Stomach (tissue), 8 donors: ENCODE measurements at regions not wholly inside any gene's neighbourhood (a gene's known extent, or its start where the extent isn't known, plus 50 kb on each side); places are given as distances from the start of the nearest gene placed in this dataset.
"Not testable (repeated sequence)": the region's sequence is repeated elsewhere in the genome, so short reads cannot be mapped to it uniquely, and the experiment has no call there.

ENCODE experiments used
- DNase-seq, 2 donors: peaks; one replicate each; pipeline versions ENCODE4 v3.0.0 to v3.0.0-alpha.2; 2013 to 2019
- H3K27ac ChIP-seq, 5 donors: fragments of 200-600 bp in 4 of 5; sonication (generic) in 4 of 5; one replicate each; pipeline ENCODE4 v1.5.1; 2013 to 2019; ENCODE audit warnings: mild to moderate bottlenecking in 1 of 5, moderate library complexity in 1 of 5
- H3K27me3 ChIP-seq, 3 donors: fragments of 200-600 bp; sonication (generic); one replicate each; pipeline ENCODE4 v1.5.1; 2017 to 2019; ENCODE audit warnings: mixed run types in 1 of 3
- H3K36me3 ChIP-seq, 4 donors: fragments of 200-600 bp; sonication (generic); 1 replicate in 3 of 4; 2 replicates in 1 of 4; pipeline ENCODE4 v1.5.1; 2016 to 2019
- H3K4me1 ChIP-seq, 4 donors: fragments of 200-600 bp; sonication (generic); one replicate each; pipeline ENCODE4 v1.5.1; 2016 to 2019
- H3K4me3 ChIP-seq, 4 donors: fragments of 200-600 bp; sonication (generic) in 3 of 4; one replicate each; pipeline ENCODE4 v1.5.1; 2016 to 2019; ENCODE audit warnings: mild to moderate bottlenecking in 1 of 4
- H3K9me3 ChIP-seq, 4 donors: fragments of 200-600 bp; sonication (generic); one replicate each; pipeline ENCODE4 v1.5.1; 2016 to 2019
- CTCF ChIP-seq, 7 experiments: fragments of 450-650 bp in 4 of 7; fragments of 200-600 bp in 3 of 7; sonication (generic) in 3 of 7; IDR thresholded peaks; one replicate each; pipeline ENCODE4 v1.5.1; 2016 to 2019; ENCODE audit warnings: antibody characterized with exemption in 7 of 7, control low read depth in 2 of 7, mild to moderate bottlenecking in 1 of 7
- EP300 ChIP-seq: sonication (generic); formaldehyde crosslinking; IDR thresholded peaks from one replicate; pipeline ENCODE4 v1.6.1; 2017; ENCODE audit warnings: antibody characterized with exemption
- POLR2A ChIP-seq, 4 donors: fragments of 450-650 bp; IDR thresholded peaks; one replicate each; pipeline ENCODE4 v1.6.1; 2016; ENCODE audit warnings: antibody characterized with exemption in 4 of 4, control low read depth in 2 of 4, mild to moderate bottlenecking in 1 of 4, moderate library complexity in 1 of 4
- POLR2AphosphoS5 ChIP-seq, 3 donors: sonication (generic); formaldehyde crosslinking; IDR thresholded peaks; one replicate each; pipeline ENCODE4 v1.6.1; 2016; ENCODE audit warnings: antibody characterized with exemption in 3 of 3
- WGBS, 5 donors: extraction: QIAGEN DNeasy Blood & Tissue Kit in 3 of 5; methylation state at CpG; one replicate each; pipeline versions ENCODE4 v1.1.5 to v1.1.7; 2013 to 2018; 5-methylcytosine and 5-hydroxymethylcytosine counted together
- intact Hi-C: fragments of 100-400 bp; cut with DNase I; formaldehyde crosslinking; loops from one replicate; pipeline ENCODE4 v1.15.1; 2023; ENCODE audit warnings: low total_unique reads
- donor health status: healthy with polysubstance abuse.
- donor health status: Bipolar disorder and iron deficiency.
- donor health status: healthy.

DNA sequence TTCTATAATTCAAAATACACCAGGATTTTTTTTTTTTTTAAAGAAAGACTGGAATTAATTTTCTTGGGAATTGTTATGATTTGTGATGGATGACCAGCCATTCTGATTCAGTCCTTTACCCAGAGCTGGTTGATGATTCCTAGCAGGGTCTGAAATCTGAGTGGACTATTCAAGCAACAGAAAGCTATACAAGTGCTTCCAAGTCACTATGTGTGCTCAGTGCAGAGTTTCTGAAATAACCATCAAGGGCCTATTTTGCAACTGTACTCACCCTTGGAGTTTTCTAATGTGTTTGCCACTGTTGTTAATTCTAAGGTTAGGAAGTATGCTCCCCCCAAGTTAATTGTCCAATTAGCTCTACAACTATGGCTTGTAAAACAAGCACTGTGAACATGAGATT is 137.7 kb upstream of the RAPGEF2 start:
- no peak overlapping the region for H3K4me3 ChIP-seq
- intact Hi-C loops, result no loop called here
- H3K36me3 ChIP-seq, result no peaks in the 10 kb centered on the region
- H3K27ac ChIP-seq, result no peak overlapping the region
- DNase-seq, result no peak
- no peaks in the 10 kb centered on the region for H3K4me1 ChIP-seq
- no peak for TF ChIP-seq POLR2AphosphoS5 (IDR thresholded peaks at IDR 0.05)
- TF ChIP-seq CTCF (IDR thresholded peaks at IDR 0.05), result no peak
- no peak for TF ChIP-seq EP300
- TF ChIP-seq POLR2A (IDR thresholded peaks at IDR 0.05), result no peak
- no peaks in the 10 kb centered on the region for H3K9me3 ChIP-seq
- H3K27me3 ChIP-seq, result no peaks in the 10 kb centered on the region

GRCh38 chr4:158966091-158966490 is 136.8 kb upstream of the RAPGEF2 start:
- Histone ChIP-seq H3K27ac (no peak overlapping the region), H3K9me3 (no peaks in the 10 kb centered on the region), H3K4me3 (no peak overlapping the region), H3K27me3 (no peaks in the 10 kb centered on the region), H3K4me1 (no peaks in the 10 kb centered on the region), H3K36me3 (no peaks in the 10 kb centered on the region)
- no peak for TF ChIP-seq POLR2A (IDR thresholded peaks at IDR 0.05)
- no peak for TF ChIP-seq POLR2AphosphoS5 (IDR thresholded peaks at IDR 0.05)
- no peak for TF ChIP-seq CTCF (IDR thresholded peaks at IDR 0.05)
- TF ChIP-seq EP300, result no peak
- DNase-seq, result no peak
- 76 to 89% (median 81%) methylated on average over 1 of the region's 1 CpG for WGBS, 5 donors
- intact Hi-C loops, result no loop called here

- DNase-seq, result no peak
- intact Hi-C loops, result no loop called here
- H3K4me1 ChIP-seq, result no peaks in the 10 kb centered on the region
- 66 to 80% (median 74%) methylated on average over 3 of the region's 3 CpGs for WGBS, 5 donors
- H3K27me3 ChIP-seq, result no peaks in the 10 kb centered on the region
- no peaks in the 10 kb centered on the region for H3K36me3 ChIP-seq
- no peak overlapping the region for H3K27ac ChIP-seq
- no peaks in the 10 kb centered on the region for H3K9me3 ChIP-seq
- no peak for TF ChIP-seq EP300
- no peak overlapping the region for H3K4me3 ChIP-seq
Observed at GRCh38 chr4:158968961-158969360, 133.9 kb upstream of the RAPGEF2 start.

- Histone ChIP-seq H3K36me3 (no peaks in the 10 kb centered on the region), H3K4me3 (no peak overlapping the region), H3K27me3 (no peaks in the 10 kb centered on the region), H3K4me1 (no peaks in the 10 kb centered on the region), H3K9me3 (no peaks in the 10 kb centered on the region), H3K27ac (no peak overlapping the region)
- WGBS, 5 donors, result 68 to 80% (median 73%) methylated on average over 3 of the region's 3 CpGs
- DNase-seq, result no peak
- intact Hi-C loops, result no loop called here
- TF ChIP-seq EP300 (no peak), POLR2AphosphoS5 (IDR thresholded peaks at IDR 0.05) (no peak), POLR2A (IDR thresholded peaks at IDR 0.05) (no peak), CTCF (IDR thresholded peaks at IDR 0.05) (no peak)
Observed at GRCh38 chr4:158970812-158971211, 132.1 kb upstream of the RAPGEF2 start.

DNA sequence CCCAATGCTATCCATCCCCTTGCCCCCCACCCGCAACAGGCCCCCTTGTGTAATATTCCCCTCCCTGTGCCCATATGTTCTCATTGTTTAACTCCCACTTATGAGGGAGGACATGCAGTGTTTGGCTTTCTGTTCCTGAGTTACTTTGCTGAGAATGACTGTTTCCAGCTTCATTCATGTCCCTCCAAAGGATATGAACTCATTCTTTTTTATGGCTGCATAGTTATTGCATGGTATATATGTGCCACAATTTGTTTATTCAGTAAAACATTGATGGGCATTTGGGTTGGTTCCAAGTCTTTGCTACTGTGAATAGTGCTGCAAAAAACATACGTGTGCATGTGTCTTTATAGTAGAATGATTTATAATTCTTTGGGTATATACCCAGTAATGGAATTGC is 128.4 kb upstream of the RAPGEF2 start:
- H3K9me3 ChIP-seq, H3K36me3 ChIP-seq, H3K4me1 ChIP-seq, H3K27ac ChIP-seq, H3K27me3 ChIP-seq, H3K4me3 ChIP-seq, DNase-seq, intact Hi-C loops: not testable (repeated sequence)
- 84 to 93% (median 85%) methylated on average over 2 of the region's 2 CpGs for WGBS, 5 donors

GRCh38 chr4:158980711-158981110 is 122.2 kb upstream of the RAPGEF2 start:
- H3K9me3 ChIP-seq, H3K4me3 ChIP-seq, DNase-seq, H3K27me3 ChIP-seq, intact Hi-C loops, H3K27ac ChIP-seq, H3K36me3 ChIP-seq, H3K4me1 ChIP-seq: not testable (repeated sequence)
- WGBS, 5 donors, result 92 to 97% (median 95%) methylated on average over 5 of the region's 5 CpGs
